ENCODE measurements at regions not wholly inside any gene's neighbourhood (a gene's known extent, or its start where the extent isn't known, plus 50 kb on each side); places are given as distances from the start of the nearest gene placed in this dataset.

DNA sequence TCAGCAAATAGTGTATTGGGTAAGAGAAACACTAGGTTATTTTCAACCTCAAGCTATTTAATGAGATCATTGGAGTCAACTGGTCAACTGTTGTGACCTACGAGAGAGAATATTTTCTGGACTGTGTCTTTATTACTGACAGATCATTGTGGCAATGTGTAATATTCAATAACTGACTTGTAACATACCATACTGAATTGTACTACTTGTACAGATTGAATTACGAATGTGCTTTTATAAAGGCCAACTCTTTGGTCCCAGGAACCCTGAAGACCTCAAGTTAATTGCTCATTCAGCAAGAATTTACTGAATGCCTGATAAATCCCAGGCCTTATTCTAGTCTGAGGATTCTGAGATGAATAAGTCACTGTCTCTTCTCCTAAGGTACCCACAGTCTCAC lies 56.1 kb upstream of the CAMK1G start:
- TF ChIP-seq, protein P1, sequence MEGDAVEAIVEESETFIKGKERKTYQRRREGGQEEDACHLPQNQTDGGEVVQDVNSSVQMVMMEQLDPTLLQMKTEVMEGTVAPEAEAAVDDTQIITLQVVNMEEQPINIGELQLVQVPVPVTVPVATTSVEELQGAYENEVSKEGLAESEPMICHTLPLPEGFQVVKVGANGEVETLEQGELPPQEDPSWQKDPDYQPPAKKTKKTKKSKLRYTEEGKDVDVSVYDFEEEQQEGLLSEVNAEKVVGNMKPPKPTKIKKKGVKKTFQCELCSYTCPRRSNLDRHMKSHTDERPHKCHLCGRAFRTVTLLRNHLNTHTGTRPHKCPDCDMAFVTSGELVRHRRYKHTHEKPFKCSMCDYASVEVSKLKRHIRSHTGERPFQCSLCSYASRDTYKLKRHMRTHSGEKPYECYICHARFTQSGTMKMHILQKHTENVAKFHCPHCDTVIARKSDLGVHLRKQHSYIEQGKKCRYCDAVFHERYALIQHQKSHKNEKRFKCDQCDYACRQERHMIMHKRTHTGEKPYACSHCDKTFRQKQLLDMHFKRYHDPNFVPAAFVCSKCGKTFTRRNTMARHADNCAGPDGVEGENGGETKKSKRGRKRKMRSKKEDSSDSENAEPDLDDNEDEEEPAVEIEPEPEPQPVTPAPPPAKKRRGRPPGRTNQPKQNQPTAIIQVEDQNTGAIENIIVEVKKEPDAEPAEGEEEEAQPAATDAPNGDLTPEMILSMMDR (IDR thresholded peaks at IDR 0.05), result no peak
- TF ChIP-seq POLR2A (IDR thresholded peaks at IDR 0.05; ENCODE audit: low read depth) (no peak), POLR2AphosphoS5 (IDR thresholded peaks at IDR 0.05) (no peak), EP300 (IDR thresholded peaks at IDR 0.05) (no peak)
